ENCODE measurements at regions not wholly inside any gene's neighbourhood (a gene's known extent, or its start where the extent isn't known, plus 50 kb on each side); places are given as distances from the start of the nearest gene placed in this dataset.

DNA sequence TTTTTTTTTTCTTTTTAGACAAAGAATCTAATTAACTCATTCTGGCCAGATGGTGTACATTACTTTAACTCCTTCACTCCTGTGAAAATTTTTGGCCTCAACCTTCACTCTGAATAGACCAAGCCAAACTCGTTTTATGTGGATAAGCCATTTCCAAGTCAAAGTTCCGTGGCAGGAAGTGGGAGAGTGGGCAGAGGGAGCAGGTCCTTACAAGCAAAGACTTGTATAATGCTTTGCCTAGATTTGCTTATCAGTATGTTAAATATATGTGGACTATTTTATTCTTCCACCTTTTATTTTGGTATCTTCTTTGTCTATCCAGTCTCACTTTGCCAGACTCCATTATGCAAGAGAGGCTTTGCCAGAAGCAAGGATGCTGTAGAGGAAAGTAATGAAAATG is 178.1 kb upstream of the TNP1 start:
- in situ Hi-C loops (cut with MboI; ENCODE audit: low sequenced_read_pairs), result no loop called here

- in situ Hi-C loops (cut with MboI; ENCODE audit: low sequenced_read_pairs), result no loop called here
Observed at GRCh38 chr2:217037353-217037752, 177.5 kb upstream of the TNP1 start.

DNA sequence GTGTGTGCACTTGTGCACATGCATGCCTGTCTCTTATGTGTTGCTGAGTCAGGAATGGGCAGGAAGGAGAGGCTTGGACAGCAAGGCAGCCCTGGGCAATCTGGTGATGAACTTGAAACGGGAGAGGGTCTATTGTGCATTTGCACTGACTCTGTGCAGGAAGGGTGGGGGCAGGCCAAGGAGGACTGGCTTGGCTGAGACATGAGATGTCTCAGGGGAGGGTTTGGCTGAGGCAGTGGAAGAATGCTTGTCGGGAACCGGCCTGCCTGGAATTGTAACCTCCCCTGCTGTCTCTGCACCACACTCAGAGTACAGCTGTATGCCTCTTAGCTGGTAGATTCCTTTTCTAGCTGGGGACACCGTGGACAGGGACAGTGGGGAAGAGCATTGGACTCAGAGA is 176.1 kb upstream of the TNP1 start:
- in situ Hi-C loops (cut with MboI; ENCODE audit: low sequenced_read_pairs), result no loop called here

DNA sequence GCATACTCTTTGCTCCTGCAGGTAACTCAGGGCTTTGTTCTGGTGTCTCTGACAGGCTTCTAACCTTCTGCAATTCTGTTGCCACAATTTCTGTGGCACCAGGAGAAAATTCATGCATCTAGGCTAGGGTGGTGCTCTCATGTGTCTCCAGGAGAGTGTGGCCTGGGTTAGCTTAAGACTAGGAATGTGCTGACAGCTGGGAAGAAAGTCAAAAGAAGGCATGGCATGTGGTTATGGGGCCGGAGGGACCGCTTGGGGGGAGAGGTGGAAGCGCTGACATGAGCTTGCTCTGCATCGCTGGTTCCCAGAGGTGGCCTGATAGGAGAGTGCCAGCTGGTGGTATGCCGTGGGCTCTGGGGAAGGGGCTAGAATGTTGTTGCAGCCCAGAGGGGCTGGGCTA is 173.3 kb upstream of the TNP1 start:
- in situ Hi-C loops (cut with MboI; ENCODE audit: low sequenced_read_pairs), result no loop called here

GRCh38 chr2:217031445-217031844 is 171.6 kb upstream of the TNP1 start:
- in situ Hi-C loops (cut with MboI; ENCODE audit: low sequenced_read_pairs), result no loop called here

DNA sequence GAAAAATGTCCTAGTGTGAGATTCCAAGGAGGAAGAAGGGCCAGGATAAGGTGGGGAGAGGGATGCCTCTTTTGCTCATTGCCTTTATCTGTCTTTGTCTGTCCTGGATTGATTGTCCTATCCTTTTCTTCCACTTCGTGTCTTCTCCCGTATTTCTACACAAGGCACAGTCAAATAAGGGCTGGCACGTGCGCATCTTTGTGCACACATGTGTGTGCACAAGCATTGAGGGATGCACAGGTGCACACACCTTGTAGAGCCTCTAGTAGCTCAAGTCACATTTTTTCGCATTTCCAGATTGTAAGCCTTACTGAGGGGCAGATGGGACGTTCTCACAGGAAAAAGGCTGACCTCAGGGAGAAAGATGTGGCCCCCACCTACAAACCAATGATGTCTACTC is 170.2 kb upstream of the TNP1 start:
- in situ Hi-C loops (cut with MboI; ENCODE audit: low sequenced_read_pairs), result no loop called here

DNA sequence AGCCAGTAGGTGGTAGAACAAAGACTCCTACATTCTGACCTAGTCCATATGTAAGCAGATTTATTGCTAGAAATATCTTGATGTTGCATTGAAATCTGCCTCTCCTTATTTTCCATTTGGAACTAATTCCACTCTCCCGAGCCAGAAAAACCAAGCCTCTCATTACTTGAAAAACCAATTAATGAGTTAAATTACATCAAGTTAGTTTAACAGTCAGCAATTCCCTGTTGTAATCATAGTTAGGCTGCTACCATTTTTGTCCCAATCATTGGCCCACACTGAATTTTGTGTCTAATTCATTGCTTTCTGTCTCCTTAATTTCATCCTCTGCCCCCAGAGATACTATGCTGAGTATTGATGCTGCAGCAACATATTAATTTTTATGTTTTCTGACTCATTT is 168.3 kb upstream of the TNP1 start:
- in situ Hi-C loops (cut with MboI; ENCODE audit: low sequenced_read_pairs), result no loop called here

- in situ Hi-C loops (cut with MboI; ENCODE audit: low sequenced_read_pairs), result no loop called here
Observed at GRCh38 chr2:217027414-217027813, 167.6 kb upstream of the TNP1 start.

- in situ Hi-C loops (cut with MboI; ENCODE audit: low sequenced_read_pairs), result no loop called here
Observed at GRCh38 chr2:217026569-217026968, 166.7 kb upstream of the TNP1 start.

GRCh38 chr2:217026161-217026560 is 166.3 kb upstream of the TNP1 start:
- in situ Hi-C loops (cut with MboI; ENCODE audit: low sequenced_read_pairs), result no loop called here

- in situ Hi-C loops (cut with MboI; ENCODE audit: low sequenced_read_pairs), result no loop called here
Observed at GRCh38 chr2:217023611-217024010, 163.7 kb upstream of the TNP1 start.

DNA sequence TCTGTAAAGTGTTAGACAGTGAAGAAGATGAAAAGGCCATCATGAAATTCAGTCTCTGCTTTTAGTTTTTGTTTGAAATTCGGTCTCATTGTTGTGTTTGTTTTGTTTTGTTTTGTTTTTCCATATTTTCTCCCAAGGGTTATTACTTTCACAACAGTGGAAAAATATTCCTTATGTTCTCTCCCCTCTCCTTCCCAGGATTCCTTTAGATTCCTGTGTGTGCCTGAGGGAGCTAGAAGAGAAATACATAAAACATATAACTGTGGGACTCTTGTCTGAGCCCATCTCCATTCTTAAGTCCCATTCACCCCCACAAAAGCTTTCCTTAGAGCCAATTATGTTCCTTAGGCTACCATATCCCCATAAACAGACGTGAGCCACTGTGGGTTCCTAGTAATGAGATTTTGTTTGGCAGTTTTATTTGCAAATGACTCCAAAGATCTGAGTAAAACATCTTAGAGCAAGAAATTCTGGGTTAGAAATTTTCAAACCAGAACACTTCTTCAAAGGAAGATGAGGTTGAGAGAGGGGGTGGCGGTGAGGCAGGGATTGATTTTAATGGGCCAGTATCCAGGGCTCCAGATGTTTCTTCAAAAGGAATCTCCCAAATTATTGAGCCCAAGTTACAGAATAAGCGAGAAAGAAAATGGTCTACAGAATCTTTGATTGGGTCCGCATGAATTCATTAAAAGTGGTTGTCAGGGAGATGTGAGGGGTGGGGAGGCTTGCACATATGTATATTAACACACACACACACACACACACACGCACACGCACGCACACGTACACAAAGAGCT is 157.8 kb upstream of the TNP1 start:
- in situ Hi-C loops (cut with MboI; ENCODE audit: low sequenced_read_pairs), result no loop called here

DNA sequence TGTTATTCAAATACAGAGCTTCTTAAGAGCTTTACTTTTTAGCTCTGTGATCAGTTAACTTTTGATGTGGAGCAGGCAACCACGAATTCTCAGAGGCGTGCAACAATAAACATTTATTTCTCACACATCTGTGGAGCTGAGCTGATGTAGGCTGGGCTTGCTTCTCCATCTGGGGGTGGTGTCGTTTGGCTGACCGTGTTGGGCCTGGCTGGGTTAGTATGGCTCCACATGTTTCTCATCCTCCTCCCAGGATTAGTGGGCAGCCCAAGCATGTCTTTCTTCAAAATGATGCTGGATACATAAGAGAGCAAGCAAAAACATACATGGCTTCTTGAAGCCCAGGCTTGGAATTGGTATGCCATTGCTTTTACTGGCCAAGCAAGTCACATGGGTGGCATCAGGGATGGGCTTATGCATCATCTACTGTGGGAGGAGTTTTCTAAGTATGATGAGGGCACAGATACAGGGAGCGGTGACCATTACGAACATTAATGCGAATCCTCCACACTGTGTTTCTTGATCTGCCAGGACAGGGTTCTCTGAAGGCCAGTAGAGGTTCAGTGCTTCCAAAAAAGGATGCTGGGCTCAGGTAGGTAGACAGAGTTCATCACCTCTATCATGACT is 157.0 kb upstream of the TNP1 start:
- in situ Hi-C loops (cut with MboI; ENCODE audit: low sequenced_read_pairs), result no loop called here

GRCh38 chr2:217014328-217015105 is 154.7 kb upstream of the TNP1 start:
- in situ Hi-C loops (cut with MboI; ENCODE audit: low sequenced_read_pairs), result no loop called here

DNA sequence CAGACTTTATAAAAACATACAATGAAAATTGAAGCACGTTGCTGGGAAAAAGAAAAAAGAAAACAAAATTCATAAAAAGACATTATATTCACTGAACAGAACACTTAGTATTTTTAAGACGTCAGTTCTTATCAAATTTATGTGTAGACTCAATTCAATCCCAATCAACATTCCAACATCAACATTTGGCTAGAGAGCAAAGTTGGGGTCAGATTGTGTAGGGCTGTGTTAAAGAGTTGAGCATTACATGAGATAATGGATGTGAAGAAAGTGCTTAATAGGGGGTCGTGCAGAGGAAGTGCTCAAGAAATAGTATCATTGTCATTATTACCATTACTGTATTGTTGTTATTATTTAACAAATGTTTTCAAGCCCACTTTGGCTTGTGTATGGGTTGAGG is 154.1 kb upstream of the TNP1 start:
- in situ Hi-C loops (cut with MboI; ENCODE audit: low sequenced_read_pairs), result no loop called here

GRCh38 chr2:217011576-217011975 is 151.7 kb upstream of the TNP1 start:
- in situ Hi-C loops (cut with MboI; ENCODE audit: low sequenced_read_pairs), result no loop called here

DNA sequence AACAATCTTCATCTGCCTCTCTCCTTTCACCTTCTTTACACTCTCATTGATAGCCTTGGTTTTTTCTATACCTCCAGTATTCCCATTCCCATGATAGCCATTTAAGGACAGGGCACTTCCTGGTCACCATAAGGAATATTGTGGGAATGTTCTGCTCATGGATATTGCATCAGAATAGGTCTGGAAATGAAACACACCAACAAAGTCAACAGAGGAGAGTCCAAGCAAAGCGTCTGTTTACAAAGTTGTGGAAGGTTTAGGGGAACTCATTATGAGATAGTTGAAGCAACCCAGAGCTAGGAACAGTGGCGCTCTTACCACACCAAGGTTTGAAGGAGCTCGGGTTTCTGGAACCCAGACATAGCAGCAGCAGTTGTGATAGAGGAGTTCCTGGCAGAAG is 150.3 kb upstream of the TNP1 start:
- in situ Hi-C loops (cut with MboI; ENCODE audit: low sequenced_read_pairs), result no loop called here

DNA sequence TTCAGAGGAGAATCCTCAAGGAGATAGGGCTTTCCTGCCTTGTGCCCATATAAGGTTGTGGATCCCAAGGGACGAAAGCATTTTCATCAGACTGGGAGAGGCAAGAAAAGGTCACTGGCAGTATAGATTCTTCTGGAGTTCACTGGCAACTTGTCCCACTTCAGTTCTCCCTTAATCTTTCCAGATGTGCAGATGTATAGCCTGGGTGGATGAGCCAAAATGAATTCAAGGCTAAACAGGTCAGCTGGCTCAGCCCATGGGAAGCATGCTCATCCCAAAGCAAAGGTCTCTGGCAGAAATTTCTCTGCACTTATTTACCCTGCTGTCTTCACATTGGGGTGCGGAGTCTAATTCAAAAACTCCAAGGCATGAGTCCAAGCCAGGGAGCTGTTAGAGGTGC is 148.9 kb upstream of the TNP1 start:
- in situ Hi-C loops (cut with MboI; ENCODE audit: low sequenced_read_pairs), result no loop called here

GRCh38 chr2:217006217-217006616 is 146.4 kb upstream of the TNP1 start:
- in situ Hi-C loops (cut with MboI; ENCODE audit: low sequenced_read_pairs), result no loop called here

GRCh38 chr2:217004656-217005055 is 144.8 kb upstream of the TNP1 start:
- in situ Hi-C loops (cut with MboI; ENCODE audit: low sequenced_read_pairs), result no loop called here

GRCh38 chr2:217001740-217002139 is 141.9 kb upstream of the TNP1 start:
- in situ Hi-C loops (cut with MboI; ENCODE audit: low sequenced_read_pairs), result no loop called here

DNA sequence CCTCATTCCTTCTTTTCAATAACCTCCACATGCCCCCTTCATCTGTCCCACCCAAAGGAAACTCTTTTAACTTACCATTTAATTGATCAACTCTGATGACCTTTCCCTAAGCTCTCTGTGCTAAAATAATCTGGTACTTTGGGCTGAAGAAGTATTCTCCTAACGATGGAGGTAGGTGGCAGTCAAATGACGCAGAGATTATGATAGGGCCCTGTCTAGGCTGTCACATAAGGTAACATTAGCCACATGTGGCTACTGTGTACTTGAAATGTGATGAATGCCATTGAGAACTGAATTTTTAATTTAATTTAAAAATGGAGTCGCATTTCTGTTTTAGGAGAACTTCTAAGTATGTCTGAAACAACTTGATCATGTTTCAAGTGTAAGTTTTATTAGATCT is 140.5 kb upstream of the TNP1 start:
- in situ Hi-C loops (cut with MboI; ENCODE audit: low sequenced_read_pairs), result no loop called here
